Common myeloid progenitor, CD34-positive (primary cell): ENCODE measurements at regions not wholly inside any gene's neighbourhood (a gene's known extent, or its start where the extent isn't known, plus 50 kb on each side); places are given as distances from the start of the nearest gene placed in this dataset.

Source experiments
- CTCF ChIA-PET: fragments of 350-600 bp; sonication (Branson Sonifier 250); formaldehyde crosslinking; loops from one replicate; lab custom pipeline; 2021; ENCODE audit warnings: antibody characterized with exemption; lab: Charles Lee
- POLR2A ChIA-PET: fragments of 350-600 bp; sonication (Branson Sonifier 250); formaldehyde crosslinking; loops from one replicate; lab custom pipeline; 2021; ENCODE audit warnings: antibody characterized with exemption; lab: Charles Lee
- DNase-seq, 3 donors: peaks; one replicate each; pipeline versions ENCODE4 v3.0.0 to v3.0.0-alpha.2; 2013
- H3K27ac ChIP-seq, 2 experiments: 1 replicate in 1 of 2; 2 replicates in 1 of 2; pipeline ENCODE4 v1.7.0; 2013; ENCODE audit warnings: inconsistent platforms in 2 of 2, low read length in 2 of 2, mild to moderate bottlenecking in 2 of 2, low read depth in 1 of 2, moderate library complexity in 1 of 2; ENCODE audit not compliant: severe bottlenecking in 2 of 2, insufficient read depth in 1 of 2, poor library complexity in 1 of 2
- H3K27me3 ChIP-seq, 5 experiments: replicated peaks in 2 of 5; 1 replicate in 3 of 5; 2 replicates in 2 of 5; pipeline versions ENCODE4 v1.6.1 to v1.7.0; 2013; ENCODE audit warnings: low read length in 4 of 5, mild to moderate bottlenecking in 2 of 5, moderate library complexity in 2 of 5, inconsistent platforms in 1 of 5; ENCODE audit not compliant: insufficient read depth in 5 of 5, control insufficient read depth in 4 of 5
- H3K36me3 ChIP-seq, 4 experiments: 1 replicate in 2 of 4; 2 replicates in 2 of 4; pipeline versions ENCODE4 v1.6.1 to v1.7.0; 2013; ENCODE audit warnings: low read length in 3 of 4, control low read depth in 1 of 4, mild to moderate bottlenecking in 1 of 4; ENCODE audit not compliant: control insufficient read depth in 4 of 4, insufficient read depth in 4 of 4
- H3K4me1 ChIP-seq, 4 experiments: 1 replicate in 3 of 4; 2 replicates in 1 of 4; pipeline versions ENCODE4 v1.6.1 to v1.7.1; 2013; ENCODE audit warnings: low read length in 3 of 4, mild to moderate bottlenecking in 3 of 4, control low read depth in 1 of 4, inconsistent platforms in 1 of 4, moderate library complexity in 1 of 4; ENCODE audit not compliant: control insufficient read depth in 4 of 4, insufficient read depth in 4 of 4; ENCODE audit errors: control extremely low read depth in 1 of 4
- H3K4me3 ChIP-seq, 7 experiments: 1 replicate in 4 of 7; 2 replicates in 3 of 7; pipeline versions ENCODE4 v1.5.1 to v1.7.0; 2013; ENCODE audit warnings: mild to moderate bottlenecking in 7 of 7, low read length in 6 of 7, moderate library complexity in 6 of 7, inconsistent platforms in 2 of 7, low read depth in 2 of 7, control low read depth in 1 of 7; ENCODE audit not compliant: insufficient read depth in 4 of 7, control insufficient read depth in 1 of 7; ENCODE audit errors: extremely low read depth in 1 of 7
- H3K9me3 ChIP-seq, 5 experiments: 1 replicate in 4 of 5; 2 replicates in 1 of 5; pipeline versions ENCODE4 v1.6.1 to v1.7.1; 2013; ENCODE audit warnings: low read length in 4 of 5, mild to moderate bottlenecking in 2 of 5, inconsistent platforms in 1 of 5, low read depth in 1 of 5, moderate library complexity in 1 of 5; ENCODE audit not compliant: control insufficient read depth in 4 of 5, insufficient read depth in 2 of 5; ENCODE audit errors: control extremely low read depth in 1 of 5
- WGBS: methylation state at CpG from one replicate; pipeline ENCODE4 v1.1.5; 2013; ENCODE audit not compliant: insufficient coverage; 5-methylcytosine and 5-hydroxymethylcytosine counted together

- ChIA-PET CTCF (interaction anchor here (0.9 to 2.1 kb wide), 2 partner anchors 45 to 48 kb away, joined by 3 to 7 read pairs; no protein-coding TSS in a partner anchor), POLR2A (no interaction called here)
- peaks cover 0 to 4% (median 0%) of the 10 kb centered on the region in 4 experiments for H3K4me1 ChIP-seq
- H3K27me3 ChIP-seq, result no peaks in the 10 kb centered on the region
- H3K4me3 ChIP-seq, result no peak overlapping the region
- no peak overlapping the region for H3K27ac ChIP-seq
- no peaks in the 10 kb centered on the region for H3K9me3 ChIP-seq
- DNase-seq, result no peak
- no peaks in the 10 kb centered on the region for H3K36me3 ChIP-seq
- WGBS, result 96% methylated on average over 9 of the region's 10 CpGs
These were observed 142.8 kb downstream of the TMEM38B start for GRCh38 chr9:105836936-105837660.

- WGBS, result no CpG with 5 or more reads among the region's 1 CpG
- H3K4me1 ChIP-seq, result peaks cover 0 to under 1% (median 0%) of the 10 kb centered on the region in 4 experiments
- H3K27ac ChIP-seq, result no peak overlapping the region
- no peak for DNase-seq
- H3K27me3 ChIP-seq, result no peaks in the 10 kb centered on the region
- H3K36me3 ChIP-seq, result no peaks in the 10 kb centered on the region
- ChIA-PET POLR2A (interaction anchor here (0.6 kb wide), 1 partner anchor 42 kb away, joined by 3 read pairs; no protein-coding TSS in a partner anchor), CTCF (interaction anchor here (0.8 to 7.4 kb wide), 17 partner anchors 10 to 1333 kb away, joined by 3 to 117 read pairs (median 5); no protein-coding TSS in a partner anchor)
- no peak overlapping the region for H3K4me3 ChIP-seq
- H3K9me3 ChIP-seq, result no peaks in the 10 kb centered on the region
These were observed 147.2 kb downstream of the TMEM38B start for GRCh38 chr9:105841562-105841961.

- ChIA-PET POLR2A (interaction anchor here (0.6 kb wide), 1 partner anchor 42 kb away, joined by 3 read pairs; no protein-coding TSS in a partner anchor), CTCF (interaction anchor here (0.6 to 7.4 kb wide), 17 partner anchors 10 to 1332 kb away, joined by 3 to 117 read pairs (median 5); no protein-coding TSS in a partner anchor)
- H3K27ac ChIP-seq, result no peak overlapping the region
- DNase-seq, result peak; percentile 40 to 66 (median 54)
- no peaks in the 10 kb centered on the region for H3K4me1 ChIP-seq
- no peaks in the 10 kb centered on the region for H3K36me3 ChIP-seq
- WGBS, result no CpG with 5 or more reads among the region's 4 CpGs
- no peak overlapping the region for H3K4me3 ChIP-seq
- no peaks in the 10 kb centered on the region for H3K9me3 ChIP-seq
- no peaks in the 10 kb centered on the region for H3K27me3 ChIP-seq
These were observed 147.8 kb downstream of the TMEM38B start for GRCh38 chr9:105842023-105842644.

GRCh38 chr9:105846825-105847224, 152.5 kb downstream of the TMEM38B start:
- peaks cover 0 to 22% (median 19%) of the 10 kb centered on the region in 4 experiments for H3K4me1 ChIP-seq
- no peak for DNase-seq
- no peaks in the 10 kb centered on the region for H3K9me3 ChIP-seq
- no peaks in the 10 kb centered on the region for H3K27me3 ChIP-seq
- no peaks in the 10 kb centered on the region for H3K36me3 ChIP-seq
- no peak overlapping the region for H3K27ac ChIP-seq
- WGBS, result no CpG with 5 or more reads among the region's 1 CpG
- no peak overlapping the region for H3K4me3 ChIP-seq
- ChIA-PET POLR2A (no interaction called here), CTCF (no interaction called here)

GRCh38 chr9:105850852-105851500, 156.6 kb downstream of the TMEM38B start:
- Histone ChIP-seq H3K9me3 (no peaks in the 10 kb centered on the region), H3K27me3 (no peaks in the 10 kb centered on the region), H3K27ac (peak overlapping the region in 1 of 2 experiments; percentile 19), H3K4me3 (peak overlapping the region in 1 of 7 experiments; percentile 34), H3K4me1 (peaks cover 0 to 22% (median 19%) of the 10 kb centered on the region in 4 experiments), H3K36me3 (no peaks in the 10 kb centered on the region)
- WGBS, result no CpG with 5 or more reads among the region's 4 CpGs
- POLR2A ChIA-PET, result no interaction called here
- peak; percentile 14 to 85 (median 77) for DNase-seq
- CTCF ChIA-PET, result interaction anchor here (1.2 to 4.3 kb wide), 4 partner anchors 9 to 31 kb away, joined by 3 to 28 read pairs (median 10); no protein-coding TSS in a partner anchor

- no peak for DNase-seq
- Histone ChIP-seq H3K4me1 (peaks cover 6 to 39% (median 34%) of the 10 kb centered on the region in 4 experiments), H3K4me3 (no peak overlapping the region), H3K9me3 (no peaks in the 10 kb centered on the region), H3K27me3 (no peaks in the 10 kb centered on the region), H3K27ac (no peak overlapping the region), H3K36me3 (no peaks in the 10 kb centered on the region)
- CTCF ChIA-PET, result interaction anchor here (1.1 to 2.2 kb wide), 3 partner anchors 13 to 28 kb away, joined by 3 to 9 read pairs (median 5); no protein-coding TSS in a partner anchor
- POLR2A ChIA-PET, result no interaction called here
- WGBS, result no CpG with 5 or more reads among the region's 1 CpG
These were observed 159.9 kb downstream of the TMEM38B start for GRCh38 chr9:105854026-105854782.
